Mucosa of gallbladder (tissue), 1 donor: ENCODE measurements at regions not wholly inside any gene's neighbourhood (a gene's known extent, or its start where the extent isn't known, plus 50 kb on each side); places are given as distances from the start of the nearest gene placed in this dataset.

Source experiments
- DNase-seq: peaks from one replicate; pipeline ENCODE4 v3.0.0-alpha.2; 2020; ENCODE audit warnings: low spot score
- donor health status: DM: no; HTN: no; CAD: no.

GRCh38 chr4:167652267-167652666, 418.0 kb upstream of the SPOCK3 start:
- no peak for DNase-seq

GRCh38 chr4:167688660-167689142, 403.6 kb upstream of the ANXA10 start:
- no peak for DNase-seq

GRCh38 chr4:167702391-167702790, 389.9 kb upstream of the ANXA10 start:
- no peak for DNase-seq

GRCh38 chr4:167711517-167711916, 380.8 kb upstream of the ANXA10 start:
- no peak for DNase-seq

GRCh38 chr4:167713756-167714155, 378.6 kb upstream of the ANXA10 start:
- no peak for DNase-seq

- no peak for DNase-seq
Observed at GRCh38 chr4:167715176-167715575, 377.2 kb upstream of the ANXA10 start.

GRCh38 chr4:167717495-167717894, 374.8 kb upstream of the ANXA10 start:
- DNase-seq: no peak

- no peak for DNase-seq
Observed at GRCh38 chr4:167721617-167722486, 370.5 kb upstream of the ANXA10 start.

GRCh38 chr4:167722487-167722808, 369.9 kb upstream of the ANXA10 start:
- no peak for DNase-seq

- DNase-seq: no peak
Observed at GRCh38 chr4:167724941-167725340, 367.4 kb upstream of the ANXA10 start.

GRCh38 chr4:167730769-167731168, 361.6 kb upstream of the ANXA10 start:
- DNase-seq: no peak

- no peak for DNase-seq
Observed at GRCh38 chr4:167745024-167745687, 347.2 kb upstream of the ANXA10 start.

GRCh38 chr4:167767281-167767680, 325.1 kb upstream of the ANXA10 start:
- DNase-seq: no peak

- no peak for DNase-seq
Observed at GRCh38 chr4:167774646-167775045, 317.7 kb upstream of the ANXA10 start.

GRCh38 chr4:167775375-167775774, 317.0 kb upstream of the ANXA10 start:
- no peak for DNase-seq

GRCh38 chr4:167779280-167779679, 313.1 kb upstream of the ANXA10 start:
- no peak for DNase-seq

- DNase-seq: no peak
Observed at GRCh38 chr4:167779864-167780263, 312.5 kb upstream of the ANXA10 start.

- DNase-seq: no peak
Observed at GRCh38 chr4:167784826-167785225, 307.5 kb upstream of the ANXA10 start.

GRCh38 chr4:167785523-167785922, 306.8 kb upstream of the ANXA10 start:
- no peak for DNase-seq

GRCh38 chr4:167786504-167786903, 305.8 kb upstream of the ANXA10 start:
- DNase-seq: no peak

GRCh38 chr4:167787231-167787630, 305.1 kb upstream of the ANXA10 start:
- DNase-seq: no peak

GRCh38 chr4:167802463-167803212, 289.7 kb upstream of the ANXA10 start:
- no peak for DNase-seq

GRCh38 chr4:167811958-167812357, 280.4 kb upstream of the ANXA10 start:
- DNase-seq: no peak
